Effector memory CD8-positive, alpha-beta T cell (primary cell): ENCODE measurements at regions not wholly inside any gene's neighbourhood (a gene's known extent, or its start where the extent isn't known, plus 50 kb on each side); places are given as distances from the start of the nearest gene placed in this dataset.

Source experiments
- ATAC-seq: fragments of 150-1000 bp; cut with Tn5 transposase; replicated peaks from 2 replicates; pipeline ENCODE4 v1.10.0; 2021; ENCODE audit warnings: mild to moderate bottlenecking, moderate library complexity
- DNase-seq, 3 experiments: peaks; one replicate each; pipeline ENCODE4 v3.0.0; 2021
- H3K27ac Mint-ChIP-seq, 2 donors: one replicate each; pipeline ENCODE4 v1.8.0; 2022; ENCODE audit warnings: mild to moderate bottlenecking in 2 of 2, mixed read lengths in 2 of 2, moderate library complexity in 2 of 2
- H3K27me3 Mint-ChIP-seq, 2 donors: one replicate each; pipeline ENCODE4 v1.8.0; 2022; ENCODE audit warnings: mixed read lengths in 2 of 2
- H3K36me3 Mint-ChIP-seq: one replicate; pipeline ENCODE4 v1.8.0; 2022; ENCODE audit warnings: mild to moderate bottlenecking, moderate library complexity, mixed read lengths; ENCODE audit not compliant: insufficient read depth
- H3K4me1 Mint-ChIP-seq, 2 donors: one replicate each; pipeline ENCODE4 v1.8.0; 2022; ENCODE audit warnings: low read depth in 2 of 2, mixed read lengths in 2 of 2
- H3K4me3 Mint-ChIP-seq, 2 donors: one replicate each; pipeline ENCODE4 v1.8.0; 2022; ENCODE audit warnings: mild to moderate bottlenecking in 2 of 2, mixed read lengths in 2 of 2, moderate library complexity in 2 of 2
- H3K9me3 Mint-ChIP-seq, 2 donors: one replicate each; pipeline ENCODE4 v1.8.0; 2022; ENCODE audit warnings: mixed read lengths in 2 of 2

DNA sequence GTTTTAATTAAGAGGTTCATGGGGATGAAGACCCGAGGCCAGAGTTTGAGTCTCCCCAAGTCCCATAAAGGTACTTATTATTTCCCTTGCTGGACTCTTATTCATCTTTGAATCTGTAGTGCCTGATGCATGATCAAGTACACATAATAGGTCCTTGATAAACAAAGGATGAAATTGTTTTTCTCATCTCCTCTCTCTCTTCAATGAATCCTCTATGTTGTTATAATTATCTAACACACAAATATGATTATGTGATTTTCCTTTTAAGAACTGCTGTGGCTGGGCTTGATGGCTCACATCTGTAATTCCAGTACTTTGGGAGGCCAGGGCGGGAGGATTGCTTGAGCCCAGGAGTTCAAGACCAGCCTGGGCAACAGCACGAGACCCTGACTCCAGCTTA is 117.7 kb downstream of the BAMBI start:
- ATAC-seq: no peak
- H3K27me3 Mint-ChIP-seq: peaks cover 10 to 31% of the 10 kb centered on the region in 2 donors
- H3K9me3 Mint-ChIP-seq: no peaks in the 10 kb centered on the region
- no peak for DNase-seq
- H3K4me1 Mint-ChIP-seq: no peaks in the 10 kb centered on the region
- H3K36me3 Mint-ChIP-seq: no peaks in the 10 kb centered on the region
- no peak overlapping the region for H3K4me3 Mint-ChIP-seq
- H3K27ac Mint-ChIP-seq: no peak overlapping the region

DNA sequence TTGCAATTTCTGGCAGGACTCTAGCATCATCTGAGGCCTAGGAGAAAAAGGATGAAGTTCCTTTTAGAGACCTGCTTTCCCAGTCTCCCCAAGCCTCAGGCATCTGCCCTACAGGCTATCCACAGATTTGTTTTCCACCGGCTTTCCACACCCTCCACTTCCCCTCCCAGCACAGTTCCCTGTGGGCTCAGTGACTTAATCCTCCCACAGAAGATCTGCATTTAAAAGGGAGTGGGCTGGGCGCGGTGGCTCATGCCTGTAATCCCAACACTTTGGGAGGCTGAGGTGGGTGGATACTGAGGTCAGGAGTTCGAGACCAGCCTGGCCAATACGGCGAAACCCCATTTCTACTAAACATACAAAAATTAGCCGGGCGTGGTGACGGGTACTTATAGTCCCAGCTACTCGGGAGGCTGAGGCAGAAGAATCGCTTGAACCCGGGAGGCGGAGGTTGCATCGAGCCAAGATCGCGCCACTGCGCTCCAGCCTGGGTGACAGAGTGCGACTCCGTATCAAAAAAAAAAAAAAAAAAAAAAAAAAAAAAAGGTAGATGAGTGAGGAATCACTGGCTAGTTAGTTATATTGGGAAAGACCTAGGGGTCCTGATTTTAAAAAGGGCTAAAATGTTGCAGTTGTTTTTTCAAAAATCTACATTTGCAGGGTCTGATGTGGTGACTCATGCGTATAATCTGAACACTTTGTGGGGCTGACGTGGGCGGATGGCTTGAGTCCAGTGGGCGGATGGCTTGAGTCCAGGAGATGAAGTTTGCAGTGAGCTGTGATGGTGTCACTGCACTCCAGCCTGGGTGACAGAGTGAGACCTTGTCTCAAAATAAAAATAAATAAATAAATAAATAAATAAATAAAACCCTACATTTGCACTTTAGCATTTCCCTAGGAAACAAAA is 119.5 kb downstream of the BAMBI start:
- H3K9me3 Mint-ChIP-seq: no peaks in the 10 kb centered on the region

DNA sequence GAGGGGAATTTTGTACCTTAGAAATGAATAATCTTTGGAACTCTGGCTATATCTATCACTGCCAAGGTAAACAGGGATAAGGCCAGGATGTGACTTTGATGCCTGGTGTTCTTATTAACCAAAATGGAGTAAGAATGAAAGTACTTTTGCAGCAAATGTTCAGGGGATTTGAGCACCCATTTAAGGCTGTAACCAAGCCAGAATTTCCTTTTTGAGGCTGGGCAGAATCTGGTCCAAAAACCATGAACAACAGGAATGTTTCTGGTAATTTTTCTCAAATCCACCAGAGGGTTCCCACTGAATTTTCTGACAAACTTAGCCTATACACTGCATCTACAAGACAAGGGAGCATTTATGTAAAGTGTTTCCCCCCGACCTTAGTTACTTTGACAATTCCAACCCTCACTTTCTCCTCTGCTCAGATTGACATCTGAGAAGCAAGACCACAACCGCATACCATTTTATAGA is 120.6 kb downstream of the BAMBI start:
- Mint-ChIP-seq H3K4me1 (no peaks in the 10 kb centered on the region), H3K9me3 (no peaks in the 10 kb centered on the region), H3K27ac (no peak overlapping the region), H3K4me3 (no peak overlapping the region), H3K36me3 (peaks cover 4% of the 10 kb centered on the region), H3K27me3 (peaks cover 0 to 16% of the 10 kb centered on the region in 2 donors)
- no peak for DNase-seq
- ATAC-seq: no peak

More for the DNA sequence above, 119.5 kb downstream of the BAMBI start:
- Mint-ChIP-seq H3K27me3 (peaks cover 7 to 18% of the 10 kb centered on the region in 2 donors), H3K27ac (no peak overlapping the region), H3K4me3 (no peak overlapping the region), H3K4me1 (no peaks in the 10 kb centered on the region), H3K36me3 (peaks cover 4% of the 10 kb centered on the region)
- DNase-seq (no peak), ATAC-seq (no peak)

DNA sequence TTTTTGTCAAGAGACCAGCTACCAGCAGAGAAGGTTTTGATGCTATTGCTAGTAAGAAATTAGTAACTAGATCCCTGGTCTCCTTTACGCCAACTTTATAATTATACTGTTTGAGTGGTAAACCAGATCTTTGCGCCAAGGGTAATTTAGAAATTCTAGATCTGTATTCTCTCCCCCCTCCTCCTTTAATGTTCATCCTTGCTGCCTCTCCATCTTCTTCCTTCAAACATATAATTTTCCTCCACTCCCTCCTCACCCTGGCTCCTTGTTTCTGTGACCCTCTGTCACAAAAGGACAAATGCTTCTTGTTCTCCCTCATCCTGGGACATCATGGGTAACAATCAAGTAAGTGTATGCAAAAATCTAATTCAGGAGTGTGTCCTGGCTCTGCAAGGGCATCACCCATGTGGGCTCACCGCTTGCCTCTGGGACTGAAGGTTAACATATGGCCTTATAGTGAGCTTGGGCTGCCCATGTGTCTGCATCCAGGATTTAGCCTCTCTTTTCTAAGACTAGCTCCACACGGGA is 121.2 kb downstream of the BAMBI start:
- Mint-ChIP-seq H3K27ac (no peak overlapping the region), H3K4me1 (no peaks in the 10 kb centered on the region), H3K4me3 (no peak overlapping the region), H3K9me3 (no peaks in the 10 kb centered on the region), H3K27me3 (peaks cover 0 to 21% of the 10 kb centered on the region in 2 donors), H3K36me3 (peaks cover 4% of the 10 kb centered on the region)
- DNase-seq (no peak), ATAC-seq (no peak)

DNA sequence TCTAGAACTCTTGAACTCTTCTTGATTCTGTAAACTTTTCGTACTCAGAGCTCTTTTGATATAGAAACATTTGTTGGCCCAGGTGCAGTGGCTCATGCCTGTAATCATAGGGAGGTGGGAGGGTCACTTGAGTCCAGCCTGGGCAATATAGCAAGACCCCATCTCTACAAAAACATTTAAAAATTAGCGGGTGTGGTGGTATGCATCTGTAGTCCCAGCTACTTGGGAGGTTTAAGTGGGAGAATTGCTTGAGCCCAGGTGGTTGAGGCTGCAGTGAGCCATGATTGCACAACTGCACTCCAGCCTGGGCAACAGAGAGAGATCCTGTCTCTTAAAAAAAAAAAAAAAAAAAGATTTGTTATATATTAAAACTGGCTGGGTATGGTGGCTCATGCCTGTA is 121.6 kb downstream of the BAMBI start:
- DNase-seq (no peak), ATAC-seq (no peak)
- H3K27me3 Mint-ChIP-seq: peaks cover 0 to 25% of the 10 kb centered on the region in 2 donors
- H3K36me3 Mint-ChIP-seq: peaks cover 4% of the 10 kb centered on the region
- H3K9me3 Mint-ChIP-seq: no peaks in the 10 kb centered on the region
- H3K4me3 Mint-ChIP-seq: no peak overlapping the region
- no peaks in the 10 kb centered on the region for H3K4me1 Mint-ChIP-seq
- no peak overlapping the region for H3K27ac Mint-ChIP-seq

DNA sequence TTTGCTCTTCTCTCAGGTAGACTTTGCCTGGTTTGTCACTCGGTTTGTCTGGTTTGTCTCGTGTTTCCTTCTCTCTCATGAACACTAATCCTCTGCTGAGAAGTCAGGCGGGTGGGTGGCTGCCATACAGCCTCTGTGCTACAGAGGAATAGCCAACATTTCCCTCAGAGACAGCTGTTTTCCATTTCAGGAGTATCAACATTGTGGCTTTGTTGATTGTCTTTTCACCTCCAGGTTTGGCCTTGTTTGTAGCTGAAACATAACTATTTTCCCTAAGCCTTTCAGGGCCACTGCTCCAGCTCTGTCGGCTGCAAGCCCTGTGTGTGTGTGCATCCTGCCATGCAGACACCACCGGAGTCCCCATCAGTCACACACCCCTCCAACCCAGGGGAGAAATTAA is 122.8 kb downstream of the BAMBI start:
- H3K9me3 Mint-ChIP-seq: no peaks in the 10 kb centered on the region
- no peak for DNase-seq
- peaks cover 0 to 31% of the 10 kb centered on the region in 2 donors for H3K27me3 Mint-ChIP-seq
- H3K27ac Mint-ChIP-seq: no peak overlapping the region
- H3K4me1 Mint-ChIP-seq: no peaks in the 10 kb centered on the region
- H3K36me3 Mint-ChIP-seq: peaks cover 4% of the 10 kb centered on the region
- H3K4me3 Mint-ChIP-seq: no peak overlapping the region
- ATAC-seq: no peak

DNA sequence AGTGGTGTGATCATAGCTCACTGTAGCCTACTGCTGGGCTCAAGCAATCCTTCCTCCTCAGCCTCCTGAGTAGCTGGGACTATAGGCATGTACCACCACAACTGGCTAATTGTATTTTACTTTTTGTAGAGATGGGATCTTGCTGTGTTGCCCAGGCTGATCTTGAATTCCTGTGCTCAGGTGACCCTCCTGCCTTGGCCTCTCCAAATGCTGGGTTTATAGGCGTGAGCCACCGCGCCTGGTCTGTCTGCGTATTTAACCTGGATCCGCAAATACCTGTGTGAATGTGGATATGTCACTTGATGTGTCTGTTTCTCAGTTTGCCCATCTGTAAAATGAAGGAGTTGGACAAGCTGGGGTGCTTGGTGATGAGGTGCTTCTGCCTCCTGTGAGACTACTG is 123.9 kb downstream of the BAMBI start:
- Mint-ChIP-seq H3K9me3 (no peaks in the 10 kb centered on the region), H3K27ac (no peak overlapping the region), H3K4me1 (no peaks in the 10 kb centered on the region), H3K4me3 (no peak overlapping the region), H3K27me3 (peaks cover 4 to 39% of the 10 kb centered on the region in 2 donors), H3K36me3 (peaks cover 4% of the 10 kb centered on the region)
- no peak for ATAC-seq
- DNase-seq: no peak

DNA sequence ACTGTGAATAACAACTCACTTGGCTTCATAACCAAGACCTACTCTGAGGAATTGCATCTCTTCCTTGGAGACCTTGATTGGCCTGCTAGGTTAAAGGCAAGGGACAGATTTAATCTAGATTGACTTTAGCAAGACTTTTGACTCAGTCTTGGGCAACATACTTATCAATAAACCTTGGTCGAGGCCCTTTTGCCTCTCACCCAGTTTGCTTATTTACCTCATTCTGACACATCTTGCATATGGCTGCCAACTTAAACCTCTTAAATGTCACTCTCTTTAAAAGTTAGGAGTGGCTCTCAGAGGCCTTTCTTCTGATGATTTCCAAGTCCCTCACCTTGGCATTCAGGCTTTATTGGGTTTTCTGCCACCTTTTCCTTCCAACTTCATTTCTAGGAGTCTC is 124.5 kb downstream of the BAMBI start:
- no peak for DNase-seq
- Mint-ChIP-seq H3K4me1 (no peaks in the 10 kb centered on the region), H3K4me3 (no peak overlapping the region), H3K27me3 (peaks cover 10 to 45% of the 10 kb centered on the region in 2 donors), H3K36me3 (peaks cover 4% of the 10 kb centered on the region), H3K9me3 (no peaks in the 10 kb centered on the region), H3K27ac (no peak overlapping the region)
- no peak for ATAC-seq

DNA sequence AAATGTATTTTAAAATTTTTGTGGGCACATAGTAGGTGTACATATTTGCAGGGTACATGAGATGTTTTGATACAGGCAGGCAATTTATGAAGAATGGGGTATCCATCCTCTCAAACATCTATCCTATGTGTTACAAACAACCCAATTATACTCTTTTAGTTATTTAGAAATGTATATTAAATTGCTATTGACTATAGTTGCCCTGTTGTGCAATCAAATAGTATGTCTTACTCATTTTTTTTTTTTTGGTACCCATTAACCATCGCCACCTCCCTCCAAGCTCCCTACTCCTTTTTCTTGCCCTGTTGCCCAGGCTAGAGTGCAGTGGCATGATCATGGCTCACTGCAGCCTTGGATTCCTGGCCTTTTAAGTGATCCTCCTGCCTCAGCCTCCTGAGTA is 128.1 kb downstream of the BAMBI start:
- H3K9me3 Mint-ChIP-seq: no peaks in the 10 kb centered on the region
- H3K27ac Mint-ChIP-seq: no peak overlapping the region
- H3K27me3 Mint-ChIP-seq: peaks cover 29 to 53% of the 10 kb centered on the region in 2 donors
- ATAC-seq (no peak), DNase-seq (no peak)
- H3K4me1 Mint-ChIP-seq: no peaks in the 10 kb centered on the region
- H3K4me3 Mint-ChIP-seq: no peak overlapping the region
- peaks cover 2% of the 10 kb centered on the region for H3K36me3 Mint-ChIP-seq

DNA sequence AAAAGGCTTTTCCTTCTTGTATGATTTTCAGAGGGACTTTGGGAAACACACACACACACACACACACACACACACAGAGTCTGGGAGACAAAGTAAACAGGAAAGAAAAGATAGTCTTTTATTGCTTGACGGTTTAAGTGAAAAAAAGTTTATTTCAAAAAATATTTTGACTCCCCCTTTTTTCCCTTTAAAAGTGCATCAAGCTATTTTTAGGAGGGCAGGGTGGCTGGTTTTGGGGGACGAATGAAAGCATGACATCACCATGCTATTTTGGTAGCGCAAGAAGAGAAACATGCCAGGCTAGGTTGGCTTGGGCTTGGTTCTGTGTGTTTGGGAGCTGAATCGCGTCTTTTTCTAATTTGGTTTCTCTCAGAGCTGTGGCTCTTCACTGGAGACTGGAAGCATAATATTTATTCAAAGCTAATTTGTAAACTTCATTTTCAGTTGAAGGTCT is 129.2 kb downstream of the BAMBI start:
- ATAC-seq (no peak), DNase-seq (no peak)
- Mint-ChIP-seq H3K27me3 (peaks cover 38 to 63% of the 10 kb centered on the region in 2 donors), H3K4me3 (no peak overlapping the region), H3K27ac (no peak overlapping the region), H3K36me3 (no peaks in the 10 kb centered on the region), H3K4me1 (no peaks in the 10 kb centered on the region), H3K9me3 (no peaks in the 10 kb centered on the region)

DNA sequence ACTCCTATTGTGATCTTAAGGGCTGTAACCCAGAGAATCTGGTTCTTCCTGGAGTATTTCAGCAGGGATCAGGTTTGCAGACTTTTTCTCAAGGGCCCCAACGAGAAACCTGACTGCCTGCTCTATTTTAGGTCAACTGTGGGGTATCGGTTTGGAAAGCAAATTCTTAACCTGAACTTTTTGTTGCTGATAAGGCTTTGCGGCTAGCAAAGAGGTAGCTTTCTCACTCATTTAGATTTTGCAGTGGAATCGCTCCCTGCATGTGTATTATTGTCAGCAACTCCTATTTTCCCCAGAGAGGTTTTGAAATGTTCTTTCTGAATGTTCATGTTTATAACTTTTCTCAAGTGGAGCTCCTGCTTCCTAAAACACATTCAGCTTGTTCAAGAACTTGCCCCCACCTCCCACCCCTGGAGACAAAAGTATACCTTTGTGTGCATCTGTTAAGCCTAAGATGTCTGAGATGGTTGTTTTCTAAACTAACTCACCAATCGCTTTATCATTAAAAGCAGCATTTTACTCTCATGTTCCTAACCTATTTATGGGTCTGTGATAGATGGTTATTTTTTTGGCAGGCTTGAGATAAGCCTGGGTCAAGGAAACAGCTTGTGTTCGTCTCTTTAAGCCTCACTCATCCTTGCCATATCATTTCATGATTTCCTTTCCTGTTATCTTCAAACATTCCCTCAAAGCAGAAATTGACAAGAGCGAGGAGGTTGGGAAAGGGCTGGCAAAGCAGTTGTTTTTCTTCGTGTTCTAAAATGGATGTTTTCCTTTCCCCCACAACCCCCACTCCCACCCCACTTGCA is 129.8 kb downstream of the BAMBI start:
- Mint-ChIP-seq H3K36me3 (no peaks in the 10 kb centered on the region), H3K4me1 (no peaks in the 10 kb centered on the region), H3K27me3 (peaks cover 38 to 67% of the 10 kb centered on the region in 2 donors), H3K9me3 (no peaks in the 10 kb centered on the region), H3K4me3 (no peak overlapping the region), H3K27ac (no peak overlapping the region)
- ATAC-seq (no peak), DNase-seq (no peak)

DNA sequence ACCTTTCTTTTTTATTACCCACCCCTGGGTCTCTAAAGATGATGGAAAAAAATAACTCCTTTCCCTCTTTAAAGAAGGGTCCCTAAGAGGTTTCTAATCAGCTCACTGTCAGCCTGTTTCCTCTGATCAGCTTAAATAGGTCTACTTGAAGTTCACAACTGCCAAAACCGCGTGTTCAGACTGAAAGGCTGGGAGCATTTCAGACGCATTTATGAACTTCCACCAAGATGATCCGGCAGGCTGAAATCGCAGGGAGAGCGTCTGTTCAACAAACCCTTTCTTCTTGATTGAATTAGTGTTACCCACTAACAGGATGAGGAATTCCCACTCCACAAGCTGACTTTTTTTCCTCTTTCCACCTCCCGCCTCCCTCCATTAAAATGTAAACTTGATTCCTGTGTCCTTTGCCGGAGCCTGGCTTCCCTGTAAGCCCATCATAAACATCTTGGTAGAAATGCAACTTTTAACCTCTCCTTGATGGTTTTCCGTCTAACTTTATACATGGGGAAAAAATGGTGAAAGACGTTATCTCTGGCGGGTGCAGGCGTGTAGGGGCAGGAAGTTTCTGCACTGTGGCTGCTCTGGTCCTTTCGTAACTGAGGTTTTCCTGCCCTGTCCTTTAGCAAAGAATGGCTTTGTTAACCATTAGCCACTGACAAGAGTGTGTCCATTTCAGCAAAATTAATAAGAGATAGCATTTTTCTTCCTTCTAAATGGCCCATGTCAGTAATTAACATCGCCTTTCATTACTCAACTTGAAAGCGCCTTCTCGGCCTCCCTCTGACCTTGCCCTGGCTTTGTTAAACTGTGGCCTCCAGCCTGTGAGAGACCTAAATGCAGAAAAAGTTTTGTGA is 130.7 kb downstream of the BAMBI start:
- Mint-ChIP-seq H3K36me3 (no peaks in the 10 kb centered on the region), H3K9me3 (no peaks in the 10 kb centered on the region), H3K27ac (no peak overlapping the region), H3K4me3 (no peak overlapping the region), H3K4me1 (no peaks in the 10 kb centered on the region), H3K27me3 (peaks cover 38 to 61% of the 10 kb centered on the region in 2 donors)
- DNase-seq (no peak), ATAC-seq (no peak)

DNA sequence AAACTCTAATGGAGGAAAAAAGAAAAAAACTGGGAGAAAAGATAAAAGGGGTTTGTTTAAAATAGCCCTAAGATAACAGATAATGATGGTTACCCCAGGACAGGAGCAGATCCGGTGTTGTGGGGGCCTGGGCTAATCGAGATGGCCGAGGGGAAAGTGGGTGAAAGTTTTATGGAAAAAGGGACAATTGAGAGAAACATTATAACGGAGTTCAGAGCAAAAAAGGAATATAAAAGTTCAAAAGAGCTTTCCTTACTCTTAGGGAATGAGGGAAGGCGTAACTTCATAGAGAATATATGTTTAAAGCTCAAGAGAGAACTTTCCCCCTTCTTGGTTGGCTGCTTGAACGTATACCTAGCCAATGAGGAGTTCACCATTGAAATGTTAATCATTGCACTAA is 131.4 kb downstream of the BAMBI start:
- Mint-ChIP-seq H3K27me3 (peaks cover 38 to 54% of the 10 kb centered on the region in 2 donors), H3K4me1 (no peaks in the 10 kb centered on the region), H3K4me3 (no peak overlapping the region), H3K9me3 (no peaks in the 10 kb centered on the region), H3K36me3 (no peaks in the 10 kb centered on the region), H3K27ac (no peak overlapping the region)
- DNase-seq (no peak), ATAC-seq (no peak)
